H1 (cell line): ENCODE measurements at regions not wholly inside any gene's neighbourhood (a gene's known extent, or its start where the extent isn't known, plus 50 kb on each side); places are given as distances from the start of the nearest gene placed in this dataset.

ENCODE experiments used
- CHD7 ChIP-seq: fragments of 300-600 bp; sonication (generic); IDR thresholded peaks from 2 replicates; pipeline ENCODE4 v1.7.1; 2012; ENCODE audit warnings: low read length, moderate library complexity, mild to moderate bottlenecking, inconsistent platforms; ENCODE audit not compliant: insufficient replicate concordance
- TEAD4 ChIP-seq: IDR thresholded peaks from 2 replicates; pipeline ENCODE4 v1.6.1; 2012; ENCODE audit warnings: low read depth, low read length, inconsistent platforms, mixed read lengths

GRCh38 chr18:10313016-10313342 lies 141.5 kb upstream of the APCDD1 start (continued):
- TF ChIP-seq CHD7 = no peak
- TF ChIP-seq TEAD4 = no peak
